HEK293T (cell line): ENCODE measurements at regions not wholly inside any gene's neighbourhood (a gene's known extent, or its start where the extent isn't known, plus 50 kb on each side); places are given as distances from the start of the nearest gene placed in this dataset.

Source experiments
- BHLHE40 ChIP-seq: fragments of 450-650 bp; IDR thresholded peaks from 2 replicates; pipeline ENCODE4 v1.6.1; 2016; ENCODE audit warnings: mild to moderate bottlenecking, moderate library complexity, borderline replicate concordance
- ELF4 ChIP-seq: fragments of 450-650 bp; IDR thresholded peaks from 2 replicates; pipeline ENCODE4 v1.6.1; 2017; ENCODE audit warnings: antibody characterized with exemption
- FOXK2 ChIP-seq: fragments of 450-650 bp; IDR thresholded peaks from 2 replicates; pipeline ENCODE4 v1.6.1; 2016; ENCODE audit warnings: mild to moderate bottlenecking
- FOXM1 ChIP-seq: fragments of 450-650 bp; IDR thresholded peaks from 2 replicates; pipeline ENCODE4 v1.6.1; 2017; ENCODE audit warnings: mild to moderate bottlenecking, borderline replicate concordance
- HDGF ChIP-seq: fragments of 450-650 bp; IDR thresholded peaks from 2 replicates; pipeline ENCODE4 v1.6.1; 2017; ENCODE audit warnings: antibody characterized with exemption, borderline replicate concordance
- L3MBTL2 ChIP-seq: fragments of 450-650 bp; conservative IDR thresholded peaks from 2 replicates; pipeline ENCODE4 v1.6.1; 2016; ENCODE audit warnings: mild to moderate bottlenecking
- PKNOX1 ChIP-seq: fragments of 450-650 bp; IDR thresholded peaks from 2 replicates; pipeline ENCODE4 v1.6.1; 2016
- SP1 ChIP-seq: fragments of 450-650 bp; IDR thresholded peaks from 2 replicates; pipeline ENCODE4 v1.6.1; 2017
- SUZ12 ChIP-seq: fragments of 450-650 bp; IDR thresholded peaks from 2 replicates; pipeline ENCODE4 v1.6.1; 2016; ENCODE audit warnings: mild to moderate bottlenecking
- TARDBP ChIP-seq: fragments of 450-650 bp; IDR thresholded peaks from 2 replicates; pipeline ENCODE4 v1.6.1; 2016
- ZNF384 ChIP-seq: fragments of 450-650 bp; IDR thresholded peaks from 2 replicates; pipeline ENCODE4 v1.6.1; 2016

GRCh38 chr10:44320756-44321155 is 64.1 kb downstream of the CXCL12 start:
- TF ChIP-seq SUZ12 (no peak), HDGF (no peak), BHLHE40 (no peak), FOXM1 (no peak), ELF4 (no peak), PKNOX1 (no peak), SP1 (no peak), TARDBP (no peak), L3MBTL2 (no peak), ZNF384 (no peak), FOXK2 (no peak)
